ENCODE measurements at regions not wholly inside any gene's neighbourhood (a gene's known extent, or its start where the extent isn't known, plus 50 kb on each side); places are given as distances from the start of the nearest gene placed in this dataset.

DNA sequence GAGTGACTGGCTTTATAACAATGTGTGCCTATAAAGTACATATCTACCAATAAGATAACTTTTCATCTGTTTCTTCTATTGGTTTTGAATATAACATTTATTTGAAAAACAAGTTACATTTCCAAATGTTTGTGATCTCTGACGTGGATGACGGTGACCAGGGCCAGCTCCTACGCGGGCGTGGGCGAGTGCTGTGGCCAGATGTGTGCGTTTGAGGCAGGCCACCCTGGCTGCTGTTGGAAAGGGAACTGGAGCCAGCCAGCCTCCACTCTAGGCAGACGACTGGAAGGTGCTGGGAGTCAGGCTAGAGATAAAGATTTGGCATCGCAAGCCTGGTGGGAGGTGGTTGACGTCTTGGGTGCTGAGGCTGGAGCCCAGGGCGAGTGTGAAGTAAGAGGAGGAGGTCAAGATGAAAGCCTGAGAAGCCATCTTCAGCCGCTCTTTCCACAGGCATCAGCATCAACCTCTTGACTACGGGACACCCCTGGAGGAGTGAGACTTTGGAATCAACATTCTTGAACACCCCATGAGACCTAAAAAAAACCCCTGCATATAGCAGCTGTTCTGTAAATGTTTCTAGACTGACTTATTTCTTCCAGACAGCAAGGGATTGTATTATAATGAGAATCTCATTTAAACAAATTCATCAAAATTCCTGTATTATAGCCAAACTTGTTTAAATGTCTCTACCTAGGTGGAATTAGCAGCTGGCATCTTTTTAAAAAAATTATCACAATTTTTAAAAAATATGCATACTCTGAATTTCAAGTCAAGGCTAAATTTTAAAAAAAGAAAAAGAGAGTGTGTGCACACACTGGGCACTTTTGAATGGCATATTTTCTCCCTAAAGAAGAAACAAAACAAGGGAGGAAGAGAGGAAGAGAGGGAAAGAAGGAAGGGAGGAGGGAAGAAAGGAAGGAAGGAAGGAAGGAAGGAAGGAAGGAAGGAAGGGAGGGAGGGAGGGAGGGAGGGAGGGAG lies 112.5 kb upstream of the SLC44A3 start:
- no peak for DNase-seq (ENCODE audit: low spot score)

DNA sequence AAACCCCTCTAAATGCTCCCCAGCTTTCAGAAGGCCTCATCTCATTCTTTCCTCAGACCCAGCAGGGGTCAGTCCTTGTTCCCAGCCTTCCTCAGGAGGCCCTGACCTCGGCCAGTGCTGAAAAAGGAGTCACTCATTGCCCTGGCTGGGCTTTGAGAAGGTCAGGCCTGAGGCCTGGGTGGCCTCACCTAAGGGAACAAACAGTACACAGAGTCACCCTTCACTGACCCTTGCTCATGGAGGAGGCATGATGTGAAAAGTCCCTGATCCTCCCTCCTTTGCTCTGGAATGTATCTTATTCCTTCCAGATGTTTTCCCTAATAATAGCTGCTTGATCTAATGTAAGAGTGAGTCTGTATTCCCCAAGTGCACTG lies 117.7 kb upstream of the SLC44A3 start:
- no peak for DNase-seq (ENCODE audit: low spot score)

DNA sequence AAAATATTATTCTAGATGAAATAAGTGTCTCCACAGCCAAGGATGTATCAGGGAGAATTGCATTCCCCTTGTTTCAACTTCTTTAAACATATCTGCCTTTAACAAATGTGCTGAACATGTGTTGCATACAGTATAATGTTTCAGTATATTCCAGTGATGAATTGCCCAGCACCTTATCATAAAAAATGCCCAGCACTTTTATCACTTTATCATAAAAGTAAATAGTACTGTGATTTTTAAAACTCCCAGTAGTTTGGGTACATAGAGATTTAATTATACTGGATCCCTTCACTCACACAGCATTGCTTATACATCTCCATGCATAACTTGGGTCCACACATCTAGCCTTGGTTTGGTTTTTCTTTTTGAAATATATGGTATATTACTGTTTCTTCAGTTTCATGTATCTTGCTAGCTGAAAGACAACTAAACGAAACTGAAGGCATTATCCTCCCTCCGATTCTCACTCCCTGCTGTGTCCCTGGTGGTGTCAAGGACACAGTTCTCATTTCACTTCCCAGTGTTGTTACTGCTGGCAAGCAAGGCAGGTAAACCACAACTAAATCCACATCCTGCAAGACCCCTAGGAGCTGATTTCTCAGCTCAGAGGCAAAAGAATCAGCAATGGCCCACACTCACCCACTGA lies 118.2 kb upstream of the SLC44A3 start:
- no peak for DNase-seq (ENCODE audit: low spot score)

DNA sequence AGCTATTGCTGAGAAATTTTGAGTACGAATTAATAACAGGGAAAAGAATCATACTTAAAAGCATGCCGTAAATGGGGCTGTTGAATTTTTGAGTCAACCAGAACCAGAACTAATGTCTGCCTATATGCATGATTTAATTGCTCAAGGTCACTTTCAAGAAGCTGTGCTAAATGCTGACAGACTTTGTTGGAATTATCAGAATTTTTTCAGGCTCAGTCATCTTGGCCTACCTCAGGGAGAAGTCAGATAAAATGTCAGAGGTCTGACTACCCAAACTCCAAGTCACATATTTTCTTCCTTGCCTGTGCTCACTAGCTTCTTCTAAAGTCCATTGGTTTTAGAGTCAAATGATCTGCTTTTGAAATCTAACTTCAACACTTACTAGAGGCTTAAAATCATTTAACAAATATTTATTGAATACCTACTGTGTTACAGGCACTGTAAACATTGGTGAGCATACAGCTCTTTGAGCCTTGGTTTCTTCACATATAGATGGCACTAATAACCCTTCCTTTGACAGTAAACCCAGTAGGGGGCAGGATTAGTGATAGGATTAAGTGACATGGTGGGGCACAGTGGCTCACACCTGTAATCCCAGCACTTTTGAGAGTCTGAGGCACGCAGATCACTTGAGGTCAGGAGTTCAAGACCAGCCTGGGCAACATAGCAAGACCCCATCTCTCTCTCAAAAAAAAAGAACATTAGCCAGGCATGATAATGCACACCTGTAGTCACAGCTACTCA lies 121.2 kb upstream of the SLC44A3 start:
- DNase-seq (ENCODE audit: low spot score) = no peak

DNA sequence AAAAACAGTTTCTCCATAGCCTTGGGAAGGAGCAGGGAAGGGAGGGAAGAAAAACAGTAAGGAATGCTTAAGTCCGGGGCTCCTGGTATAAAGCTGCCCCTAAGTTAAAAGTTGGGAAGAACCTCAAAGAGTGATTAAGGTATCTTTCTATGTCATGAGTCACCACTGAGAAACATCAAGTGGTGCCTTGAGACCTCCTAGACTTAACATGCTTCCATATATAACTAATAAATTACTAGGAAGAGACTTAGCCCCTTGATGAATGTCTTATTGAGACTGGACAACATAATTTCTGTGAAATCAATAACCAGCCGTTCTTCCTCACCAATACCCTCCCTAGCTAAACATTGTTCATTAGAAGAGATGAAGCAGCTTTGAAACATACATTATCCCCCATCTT lies 121.8 kb upstream of the SLC44A3 start:
- DNase-seq (ENCODE audit: low spot score) = no peak

DNA sequence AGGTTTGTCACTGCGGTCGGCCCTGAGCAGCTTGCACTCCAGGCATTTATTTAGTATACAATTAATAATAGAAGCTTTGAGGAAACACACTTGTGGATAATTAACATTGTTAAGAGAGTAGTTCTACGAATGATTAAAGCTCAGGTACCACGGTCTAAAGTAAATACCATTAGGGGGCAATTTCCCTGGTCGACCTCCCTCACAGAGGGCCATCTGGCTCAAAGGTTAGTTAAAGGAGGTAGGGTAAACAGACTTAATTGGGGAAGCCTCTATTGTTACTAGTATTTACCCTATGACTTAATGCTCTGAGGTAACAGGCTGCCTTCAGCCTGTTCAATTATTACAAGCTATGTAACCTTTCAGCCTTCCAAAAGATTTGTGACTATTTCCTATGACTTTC lies 122.3 kb upstream of the SLC44A3 start:
- no peak for DNase-seq (ENCODE audit: low spot score)

DNA sequence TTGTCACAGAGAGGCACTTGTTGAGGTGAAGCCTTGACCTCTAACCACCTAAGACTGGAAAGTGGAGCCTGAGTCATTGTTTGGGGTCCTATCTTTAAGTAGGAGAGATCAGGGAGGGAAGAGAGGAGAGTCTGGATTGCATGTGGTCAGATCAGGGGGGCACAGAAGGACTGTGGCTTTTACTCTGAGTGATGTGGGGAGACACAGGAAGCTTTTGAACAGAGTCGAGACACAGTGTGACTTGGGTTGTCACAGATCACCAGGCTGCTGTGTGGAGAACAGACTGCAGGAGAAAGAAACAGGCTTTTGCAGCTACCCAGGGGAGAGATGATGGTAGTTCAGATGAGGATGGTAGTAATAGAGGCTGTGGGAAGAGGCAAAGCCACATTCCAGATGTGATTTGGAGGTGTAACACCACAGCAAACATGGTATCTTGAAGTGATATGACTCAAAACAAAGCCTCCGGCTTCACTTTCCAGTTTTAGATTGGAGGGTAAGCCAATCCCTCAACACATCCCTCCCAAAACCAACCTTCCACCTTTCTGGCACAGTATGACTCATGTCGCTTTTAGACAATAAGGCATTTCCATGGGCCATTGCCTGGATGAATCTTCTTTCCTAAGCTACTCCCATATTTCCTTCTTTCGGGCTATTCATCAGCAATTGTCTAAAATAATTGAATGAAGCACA lies 125.8 kb upstream of the SLC44A3 start:
- DNase-seq (ENCODE audit: low spot score) = no peak

DNA sequence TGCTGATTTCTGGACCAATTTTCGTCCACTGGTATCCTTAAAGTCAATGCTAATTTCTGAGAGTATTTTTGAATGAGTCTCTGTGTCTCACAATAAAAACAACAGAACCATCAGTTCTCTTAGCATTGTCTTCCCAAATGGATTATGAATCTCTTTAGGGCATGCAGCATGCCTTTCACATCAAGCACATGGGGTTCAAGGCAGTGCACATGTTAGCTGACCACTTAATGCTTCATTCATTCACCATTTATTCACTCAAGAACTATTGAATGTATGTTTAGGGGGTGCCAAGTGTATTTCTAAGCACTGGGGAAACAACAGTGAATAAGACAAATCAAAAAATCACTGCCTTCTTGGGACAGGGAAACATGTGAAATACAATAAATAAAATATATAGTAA lies 126.7 kb upstream of the SLC44A3 start:
- DNase-seq (ENCODE audit: low spot score) = no peak

DNA sequence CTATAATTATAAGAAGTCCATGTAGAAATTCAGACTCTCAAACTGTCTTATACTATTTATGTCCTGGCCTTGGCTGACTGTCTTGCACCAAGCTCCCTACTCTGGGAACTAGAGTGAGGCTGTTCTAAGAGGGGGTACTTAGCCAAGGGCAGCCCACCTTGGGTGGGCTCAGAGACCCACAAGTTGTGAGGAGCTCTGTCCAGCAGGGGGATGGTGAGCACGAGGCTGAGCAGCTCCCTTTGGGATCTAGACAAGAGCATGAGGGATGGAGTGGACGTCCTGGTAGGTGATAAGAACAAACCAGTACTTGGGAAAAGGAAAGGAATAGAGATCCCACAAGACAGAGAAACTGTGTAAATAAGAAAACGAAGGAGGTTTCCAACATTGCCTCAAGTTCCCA lies 127.1 kb upstream of the SLC44A3 start:
- no peak for DNase-seq (ENCODE audit: low spot score)

DNA sequence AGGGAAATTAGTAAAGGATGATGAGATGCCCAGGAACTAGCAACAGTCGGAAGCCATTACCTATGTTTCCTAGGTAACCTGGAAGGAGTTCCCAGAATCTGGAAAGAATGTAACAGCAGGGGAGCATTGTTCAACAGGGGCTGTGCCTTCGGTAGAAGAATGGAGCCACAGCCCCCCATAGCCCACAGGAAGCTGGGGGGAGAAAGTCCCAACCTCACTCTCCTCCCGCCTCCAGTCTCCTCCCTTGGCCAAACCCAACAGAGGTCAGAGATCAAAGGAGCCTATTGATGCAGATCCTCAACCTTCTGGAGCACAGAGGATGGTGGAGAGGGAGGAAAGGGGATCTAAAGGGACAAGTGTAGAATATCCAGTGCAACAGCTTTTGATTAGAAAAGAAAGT lies 131.5 kb upstream of the SLC44A3 start:
- no peak for DNase-seq (ENCODE audit: low spot score)

DNA sequence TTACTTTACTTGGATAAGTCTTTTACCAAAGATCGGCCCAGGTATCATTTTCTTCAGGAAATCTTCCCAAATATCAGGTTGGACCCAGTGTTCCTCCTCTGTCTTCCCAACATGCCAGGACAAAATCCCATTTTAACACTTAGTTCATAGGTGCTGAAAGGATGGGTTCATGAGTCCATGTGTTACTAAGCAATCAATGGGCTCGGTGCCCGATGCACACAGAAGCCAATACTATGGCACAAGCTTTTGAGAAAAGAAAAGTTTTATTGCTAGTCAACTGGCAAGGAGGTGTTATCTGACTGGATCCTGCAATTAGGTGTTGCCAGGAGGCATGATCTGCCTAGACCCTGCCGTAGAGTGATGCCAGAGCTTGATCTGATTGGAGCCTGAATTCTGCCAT lies 133.3 kb upstream of the SLC44A3 start:
- DNase-seq (ENCODE audit: low spot score) = no peak

DNA sequence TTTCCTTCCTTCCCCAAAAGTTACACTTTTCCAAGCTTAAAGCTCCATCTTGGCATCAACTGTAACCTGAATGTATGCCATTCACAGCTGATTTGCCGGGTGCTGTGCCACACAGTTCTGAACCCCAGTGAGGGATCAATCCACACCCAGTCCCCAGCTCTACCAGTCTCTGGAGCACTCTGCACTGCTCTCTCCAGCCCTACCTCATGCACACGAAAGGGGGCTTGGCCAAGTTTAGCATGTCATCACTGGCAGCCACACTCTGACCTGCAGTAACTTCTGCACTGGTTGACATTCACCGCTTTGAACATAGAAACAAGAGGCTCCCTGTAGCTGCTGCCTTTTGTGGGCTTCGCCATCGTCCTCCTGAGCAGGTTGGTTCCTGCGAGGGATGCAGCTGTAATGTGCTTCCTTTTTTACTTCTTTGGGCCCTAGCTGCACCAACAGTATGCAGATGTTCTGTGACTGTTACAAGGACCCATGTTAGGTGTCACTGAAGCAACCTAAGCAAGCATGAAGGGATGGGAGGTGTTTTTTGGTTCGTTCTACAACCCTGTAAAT lies 135.4 kb upstream of the SLC44A3 start:
- no peak for DNase-seq (ENCODE audit: low spot score)

DNA sequence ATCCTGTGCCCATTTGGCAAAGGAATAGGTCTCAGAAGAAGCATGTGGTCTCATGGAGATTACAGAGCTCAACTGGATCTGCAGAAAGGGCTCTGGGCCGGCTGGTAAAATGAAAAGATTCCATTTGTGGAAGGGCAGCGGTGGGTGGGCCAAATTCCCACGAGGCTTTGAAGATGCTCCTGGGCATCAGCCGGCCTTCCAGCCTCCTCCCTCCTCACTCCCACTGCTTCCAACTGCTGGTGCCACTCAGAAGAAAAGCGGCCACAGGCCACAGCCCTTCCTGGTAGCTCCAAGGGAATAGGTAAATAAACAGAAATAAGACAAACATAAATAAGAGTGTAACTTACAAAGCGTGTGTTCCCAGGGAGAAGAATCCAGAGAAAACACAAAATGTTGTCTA lies 136.3 kb upstream of the SLC44A3 start:
- DNase-seq (ENCODE audit: low spot score) = no peak

DNA sequence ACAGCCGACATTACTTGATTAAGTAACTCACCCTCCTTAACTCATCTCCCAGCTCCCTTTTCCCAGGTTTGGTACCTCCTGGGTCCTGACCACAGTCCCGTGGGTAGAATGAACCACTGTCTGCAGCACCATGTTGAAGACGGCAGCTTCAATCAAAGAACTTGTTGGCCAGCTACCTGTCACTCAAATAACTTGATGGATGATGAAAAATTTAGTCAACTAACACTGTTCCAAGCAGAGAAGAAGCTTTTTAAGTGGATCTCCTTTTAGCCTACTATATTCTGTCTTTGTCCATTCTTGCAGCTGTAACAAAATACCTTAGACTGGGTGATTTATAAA lies 138.4 kb upstream of the F3 start:
- DNase-seq (ENCODE audit: low spot score) = no peak

DNA sequence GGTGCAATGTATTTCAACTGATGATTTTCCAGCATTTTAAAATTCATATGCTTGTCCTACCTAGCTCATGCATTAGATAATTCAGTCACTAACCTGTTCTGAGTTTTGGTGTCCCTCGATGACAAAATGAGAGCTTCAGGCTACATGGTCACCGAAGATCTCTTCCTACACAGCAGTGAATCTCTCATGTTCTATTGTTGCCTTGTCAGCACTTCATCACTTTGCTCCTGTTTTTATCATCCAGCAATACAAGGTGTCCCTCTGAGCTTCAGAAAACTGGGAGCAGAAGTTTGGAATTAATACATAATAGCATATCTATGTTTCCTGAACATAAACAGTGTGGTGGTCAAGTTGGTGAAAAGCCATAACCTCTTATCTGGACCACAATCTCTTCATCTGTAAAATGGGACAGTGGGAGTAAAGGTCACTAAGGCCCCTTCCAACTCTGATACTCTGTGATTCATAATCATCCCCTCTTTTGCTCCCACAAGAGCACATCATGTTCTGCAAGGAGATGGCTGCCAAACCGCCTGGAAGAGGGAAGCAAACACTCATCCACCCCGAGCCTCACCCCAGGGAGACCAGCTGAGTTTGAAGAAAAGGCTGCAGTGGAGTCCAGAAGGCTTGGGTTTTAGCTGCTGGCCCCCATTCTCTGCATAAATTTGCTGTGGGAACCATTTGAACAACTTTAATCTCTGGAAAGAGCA lies 137.9 kb upstream of the F3 start:
- no peak for DNase-seq (ENCODE audit: low spot score)

DNA sequence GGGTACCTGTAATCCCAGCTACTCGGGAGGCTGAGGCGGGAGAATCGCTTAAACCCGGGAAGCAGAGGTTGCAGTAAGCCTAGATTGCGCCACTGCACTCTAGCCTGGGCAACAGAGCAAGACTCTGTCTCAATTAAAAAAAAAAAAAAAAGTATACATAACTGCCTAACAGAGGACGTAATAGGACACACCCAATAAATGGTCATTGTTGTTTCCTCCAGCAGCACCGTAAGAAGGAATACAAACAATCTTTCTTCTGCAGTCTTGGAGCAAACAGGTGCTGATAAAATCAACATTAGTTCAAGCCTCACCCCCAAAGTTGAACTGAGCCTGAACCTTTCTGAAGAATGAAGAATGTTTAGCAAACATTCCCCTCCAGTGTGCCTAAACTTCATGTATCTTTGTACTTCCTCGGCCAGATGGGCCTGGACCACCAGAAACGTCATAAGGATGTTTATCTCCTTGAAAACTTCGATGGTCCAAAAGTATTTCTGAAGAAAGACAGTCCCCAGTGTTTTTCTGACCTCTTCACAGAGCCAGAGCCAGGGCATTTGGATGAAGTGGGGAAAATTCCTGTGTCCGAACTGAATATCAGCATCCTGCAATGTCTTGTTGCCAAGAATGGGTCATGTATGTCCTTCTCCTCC lies 136.8 kb upstream of the F3 start:
- no peak for DNase-seq (ENCODE audit: low spot score)

DNA sequence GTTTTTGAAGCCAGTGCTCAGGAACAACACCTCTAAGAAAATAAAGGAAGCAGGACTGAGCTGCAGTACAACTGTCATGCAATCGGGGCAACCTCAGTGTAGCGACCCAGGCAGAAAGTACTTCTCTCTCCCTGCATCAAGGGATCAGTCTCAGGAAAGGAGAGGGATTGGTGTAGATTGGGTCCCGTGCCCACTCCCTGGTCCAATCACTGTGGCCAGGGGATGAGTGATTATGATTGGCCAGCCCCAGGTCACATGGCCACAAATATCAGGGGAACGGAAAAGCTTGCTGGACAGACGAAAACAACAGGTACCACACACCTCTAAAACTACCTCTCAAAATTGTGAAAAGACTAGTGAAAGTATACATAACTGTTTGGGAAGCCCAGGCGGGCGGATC lies 136.2 kb upstream of the F3 start:
- DNase-seq (ENCODE audit: low spot score) = no peak

DNA sequence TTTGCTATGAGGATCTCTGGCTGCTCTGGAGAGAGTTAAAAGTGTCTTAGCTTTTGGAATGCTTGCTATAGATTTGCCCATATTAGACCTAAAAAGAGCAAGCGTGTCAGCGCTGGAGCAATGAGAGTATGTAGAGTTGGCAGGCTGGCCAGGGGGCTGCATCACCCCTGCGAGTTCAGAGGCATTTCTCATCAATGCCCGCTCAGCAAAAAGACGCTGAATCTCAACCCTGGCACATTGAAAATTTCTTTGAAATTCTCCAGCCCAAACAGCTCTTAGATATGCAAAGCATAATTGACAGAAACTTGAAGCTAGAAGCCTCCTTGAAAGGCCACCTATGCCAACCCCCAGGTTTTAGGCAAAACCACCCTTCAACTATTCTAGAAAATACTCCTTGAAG lies 135.5 kb upstream of the F3 start:
- DNase-seq (ENCODE audit: low spot score) = no peak

DNA sequence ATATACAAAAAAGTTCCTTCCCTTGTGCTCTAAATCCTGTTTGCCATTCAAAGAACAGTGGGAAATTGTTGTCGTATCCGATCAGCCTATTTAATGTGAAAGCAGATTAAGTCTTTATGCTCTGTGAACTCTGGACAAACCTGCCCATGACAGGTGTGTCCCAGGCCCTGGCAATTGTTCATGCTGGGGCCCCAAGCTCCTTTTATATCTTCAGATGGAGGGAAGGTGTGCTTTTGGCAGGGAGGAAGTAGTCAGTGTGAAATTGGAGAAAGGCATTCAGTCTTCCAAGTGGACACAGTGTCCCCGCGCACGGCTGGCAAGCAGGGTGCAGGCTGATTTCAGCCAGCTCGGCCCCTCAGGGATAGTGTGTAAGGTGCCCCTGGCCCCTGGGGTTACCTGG lies 135.1 kb upstream of the F3 start:
- DNase-seq (ENCODE audit: low spot score) = no peak

DNA sequence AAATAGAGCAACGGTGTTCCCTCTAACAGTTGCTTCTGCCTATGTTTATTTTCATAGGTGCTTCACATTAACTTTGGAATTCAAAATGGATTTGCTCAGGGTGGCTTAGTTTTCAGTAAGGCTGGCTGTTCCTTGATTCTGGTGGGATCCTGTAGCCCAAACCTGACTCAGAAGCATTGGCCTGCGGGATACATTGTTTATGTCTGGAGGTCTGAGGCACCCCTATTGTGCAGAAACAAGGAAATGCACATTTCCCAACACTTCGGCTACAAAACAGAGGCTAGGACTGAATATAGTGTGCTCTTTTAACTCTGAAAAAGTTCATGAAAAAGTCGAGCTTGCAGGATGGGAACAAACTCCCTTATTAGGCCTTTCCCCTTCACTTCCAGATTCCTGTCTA lies 133.8 kb upstream of the F3 start:
- no peak for DNase-seq (ENCODE audit: low spot score)

DNA sequence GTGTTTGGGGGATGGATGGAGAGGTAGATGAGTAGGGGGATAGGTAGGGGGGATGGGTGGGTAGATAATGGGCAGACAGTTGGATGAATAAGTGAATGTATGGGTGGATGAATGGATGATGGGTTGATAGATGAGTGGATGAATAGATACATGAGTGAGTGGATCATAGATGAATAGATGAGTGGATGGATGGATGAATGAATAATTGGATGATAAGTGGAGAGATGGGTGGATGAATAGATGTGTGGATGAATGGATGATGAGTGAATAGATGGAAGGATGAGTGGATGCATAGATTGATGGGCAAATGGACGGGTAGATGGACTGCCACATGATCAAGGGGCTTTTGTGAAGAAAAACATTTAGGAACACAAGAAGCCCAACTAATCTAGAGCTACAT lies 133.3 kb upstream of the F3 start:
- no peak for DNase-seq (ENCODE audit: low spot score)
